Endothelial cell of umbilical vein (primary cell): ENCODE measurements at regions not wholly inside any gene's neighbourhood (a gene's known extent, or its start where the extent isn't known, plus 50 kb on each side); places are given as distances from the start of the nearest gene placed in this dataset.

Source experiments
- EZH2 ChIP-seq: IDR thresholded peaks from 2 replicates; pipeline ENCODE4 v1.6.1; 2012; ENCODE audit warnings: borderline replicate concordance, low read depth, mild to moderate bottlenecking, moderate library complexity, low read length, inconsistent platforms; ENCODE audit not compliant: severe bottlenecking
- POLR2A ChIP-seq: IDR thresholded peaks from 2 replicates; pipeline ENCODE4 v1.6.1; 2012; ENCODE audit warnings: low read depth, mild to moderate bottlenecking, control low read depth, low read length
- POLR2AphosphoS5 ChIP-seq: IDR thresholded peaks from 2 replicates; pipeline ENCODE4 v1.6.1; 2012; ENCODE audit warnings: low read depth, mild to moderate bottlenecking, control low read depth, low read length, moderate library complexity; ENCODE audit not compliant: insufficient read depth
- TF ChIP-seq, protein P1 (sequence below), 2 donors: IDR thresholded peaks; 1 replicate in 1 of 2; 2 replicates in 1 of 2; pipeline ENCODE4 v1.5.1; 2011; ENCODE audit warnings: low read length in 2 of 2, mild to moderate bottlenecking in 2 of 2, moderate library complexity in 2 of 2, control low read depth in 1 of 2, inconsistent platforms in 1 of 2, low read depth in 1 of 2; ENCODE audit not compliant: insufficient read depth in 1 of 2; ENCODE audit errors: extremely low read depth in 1 of 2

DNA sequence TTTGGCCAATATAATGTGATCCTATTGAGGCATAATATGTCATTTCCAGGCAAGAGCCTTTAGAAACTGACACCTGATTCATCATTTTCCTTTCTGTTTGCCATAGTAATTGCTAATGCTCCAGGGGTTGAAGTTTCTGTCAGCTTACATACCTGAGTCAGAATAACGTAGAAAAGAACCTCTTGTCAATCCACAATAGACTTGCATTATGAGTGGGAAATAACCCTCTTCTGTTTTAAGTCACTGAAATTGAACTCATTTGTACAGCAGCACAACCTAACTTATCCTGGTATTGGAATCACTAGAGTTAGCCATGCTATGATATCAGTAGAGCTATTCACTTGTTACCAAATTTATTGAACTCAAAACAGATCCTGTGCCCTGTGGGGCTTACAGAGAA lies 101.7 kb upstream of the TP63 start:
- TF ChIP-seq EZH2 (no peak), POLR2A (no peak), POLR2AphosphoS5 (no peak)
- TF ChIP-seq, protein P1, sequence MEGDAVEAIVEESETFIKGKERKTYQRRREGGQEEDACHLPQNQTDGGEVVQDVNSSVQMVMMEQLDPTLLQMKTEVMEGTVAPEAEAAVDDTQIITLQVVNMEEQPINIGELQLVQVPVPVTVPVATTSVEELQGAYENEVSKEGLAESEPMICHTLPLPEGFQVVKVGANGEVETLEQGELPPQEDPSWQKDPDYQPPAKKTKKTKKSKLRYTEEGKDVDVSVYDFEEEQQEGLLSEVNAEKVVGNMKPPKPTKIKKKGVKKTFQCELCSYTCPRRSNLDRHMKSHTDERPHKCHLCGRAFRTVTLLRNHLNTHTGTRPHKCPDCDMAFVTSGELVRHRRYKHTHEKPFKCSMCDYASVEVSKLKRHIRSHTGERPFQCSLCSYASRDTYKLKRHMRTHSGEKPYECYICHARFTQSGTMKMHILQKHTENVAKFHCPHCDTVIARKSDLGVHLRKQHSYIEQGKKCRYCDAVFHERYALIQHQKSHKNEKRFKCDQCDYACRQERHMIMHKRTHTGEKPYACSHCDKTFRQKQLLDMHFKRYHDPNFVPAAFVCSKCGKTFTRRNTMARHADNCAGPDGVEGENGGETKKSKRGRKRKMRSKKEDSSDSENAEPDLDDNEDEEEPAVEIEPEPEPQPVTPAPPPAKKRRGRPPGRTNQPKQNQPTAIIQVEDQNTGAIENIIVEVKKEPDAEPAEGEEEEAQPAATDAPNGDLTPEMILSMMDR (IDR thresholded peaks at IDR 0.05; ENCODE audit: extremely low read depth in 1 of 2, insufficient read depth in 1 of 2, low read depth in 1 of 2, low read length in 2 of 2) = no peak
